Stomach (tissue), 4 donors: ENCODE measurements at regions not wholly inside any gene's neighbourhood (a gene's known extent, or its start where the extent isn't known, plus 50 kb on each side); places are given as distances from the start of the nearest gene placed in this dataset.

Experiments used
- POLR2A ChIP-seq, 4 donors: fragments of 450-650 bp; IDR thresholded peaks; one replicate each; pipeline ENCODE4 v1.6.1; 2016; ENCODE audit warnings: antibody characterized with exemption in 4 of 4, control low read depth in 2 of 4, mild to moderate bottlenecking in 1 of 4, moderate library complexity in 1 of 4
- TF ChIP-seq, protein P1 (sequence below), 7 experiments: fragments of 450-650 bp in 4 of 7; fragments of 200-600 bp in 3 of 7; sonication (generic) in 3 of 7; IDR thresholded peaks; one replicate each; pipeline ENCODE4 v1.5.1; 2016 to 2019; ENCODE audit warnings: antibody characterized with exemption in 7 of 7, control low read depth in 2 of 7, mild to moderate bottlenecking in 1 of 7

DNA sequence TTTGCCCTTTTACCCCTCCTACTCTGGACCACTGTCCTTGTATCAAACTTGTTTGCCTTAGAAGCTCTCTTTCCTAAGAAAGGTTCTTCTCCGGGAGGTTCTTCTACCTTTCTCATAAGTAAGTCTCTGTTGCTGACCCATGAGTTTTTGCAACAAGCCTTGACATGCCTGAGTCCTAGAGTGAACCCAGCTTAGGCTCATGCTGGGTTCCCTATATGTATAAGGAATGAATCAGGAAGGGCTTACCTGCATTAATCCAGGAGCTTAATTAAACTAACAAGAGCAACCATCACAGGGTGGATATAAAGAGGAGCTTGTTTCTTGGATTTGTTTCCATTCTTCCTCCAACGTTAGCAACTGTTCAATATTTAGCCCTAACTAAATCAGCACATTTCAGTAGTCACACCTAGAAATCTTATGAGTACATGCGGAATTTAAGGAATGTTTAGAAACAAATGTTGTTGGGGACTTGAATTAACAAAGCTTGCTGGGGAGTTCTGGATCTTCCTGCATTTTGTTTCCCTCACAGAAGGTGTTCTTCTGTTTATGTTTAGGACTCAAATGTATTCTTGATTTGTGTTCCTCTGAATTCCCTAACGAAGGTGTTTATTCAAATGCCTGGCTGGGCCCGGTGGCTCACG, 64.3 kb upstream of the RAB3GAP2 start:
- TF ChIP-seq, protein P1, sequence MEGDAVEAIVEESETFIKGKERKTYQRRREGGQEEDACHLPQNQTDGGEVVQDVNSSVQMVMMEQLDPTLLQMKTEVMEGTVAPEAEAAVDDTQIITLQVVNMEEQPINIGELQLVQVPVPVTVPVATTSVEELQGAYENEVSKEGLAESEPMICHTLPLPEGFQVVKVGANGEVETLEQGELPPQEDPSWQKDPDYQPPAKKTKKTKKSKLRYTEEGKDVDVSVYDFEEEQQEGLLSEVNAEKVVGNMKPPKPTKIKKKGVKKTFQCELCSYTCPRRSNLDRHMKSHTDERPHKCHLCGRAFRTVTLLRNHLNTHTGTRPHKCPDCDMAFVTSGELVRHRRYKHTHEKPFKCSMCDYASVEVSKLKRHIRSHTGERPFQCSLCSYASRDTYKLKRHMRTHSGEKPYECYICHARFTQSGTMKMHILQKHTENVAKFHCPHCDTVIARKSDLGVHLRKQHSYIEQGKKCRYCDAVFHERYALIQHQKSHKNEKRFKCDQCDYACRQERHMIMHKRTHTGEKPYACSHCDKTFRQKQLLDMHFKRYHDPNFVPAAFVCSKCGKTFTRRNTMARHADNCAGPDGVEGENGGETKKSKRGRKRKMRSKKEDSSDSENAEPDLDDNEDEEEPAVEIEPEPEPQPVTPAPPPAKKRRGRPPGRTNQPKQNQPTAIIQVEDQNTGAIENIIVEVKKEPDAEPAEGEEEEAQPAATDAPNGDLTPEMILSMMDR (IDR thresholded peaks at IDR 0.05), result no peak
- no peak for TF ChIP-seq POLR2A (IDR thresholded peaks at IDR 0.05)
